ENCODE measurements at regions not wholly inside any gene's neighbourhood (a gene's known extent, or its start where the extent isn't known, plus 50 kb on each side); places are given as distances from the start of the nearest gene placed in this dataset.
"Not testable (repeated sequence)": the region's sequence is repeated elsewhere in the genome, so short reads cannot be mapped to it uniquely, and the experiment has no call there.

GRCh38 chr11:98495016-98495415 is 525.7 kb upstream of the CNTN5 start:
- no peak for DNase-seq

GRCh38 chr11:98495601-98496000 is 525.1 kb upstream of the CNTN5 start:
- no peak for DNase-seq

GRCh38 chr11:98507208-98507607 is 513.5 kb upstream of the CNTN5 start:
- DNase-seq = no peak

- DNase-seq = no peak
These were observed 507.8 kb upstream of the CNTN5 start for GRCh38 chr11:98512938-98513337.

- no peak for DNase-seq
These were observed 489.2 kb upstream of the CNTN5 start for GRCh38 chr11:98531576-98531975.

- DNase-seq = no peak
These were observed 484.7 kb upstream of the CNTN5 start for GRCh38 chr11:98536023-98536422.

GRCh38 chr11:98538358-98538757 is 482.4 kb upstream of the CNTN5 start:
- not testable (repeated sequence) for DNase-seq

- no peak for DNase-seq
These were observed 475.1 kb upstream of the CNTN5 start for GRCh38 chr11:98545544-98546175.

- DNase-seq = no peak
These were observed 471.2 kb upstream of the CNTN5 start for GRCh38 chr11:98549571-98549970.

- no peak for DNase-seq
These were observed 460.8 kb upstream of the CNTN5 start for GRCh38 chr11:98559961-98560360.

- no peak for DNase-seq
These were observed 459.5 kb upstream of the CNTN5 start for GRCh38 chr11:98561252-98561651.

- no peak for DNase-seq
These were observed 458.8 kb upstream of the CNTN5 start for GRCh38 chr11:98561877-98562395.

- no peak for DNase-seq
These were observed 456.5 kb upstream of the CNTN5 start for GRCh38 chr11:98564233-98564632.

- no peak for DNase-seq
These were observed 455.9 kb upstream of the CNTN5 start for GRCh38 chr11:98564881-98565280.

- no peak for DNase-seq
These were observed 455.4 kb upstream of the CNTN5 start for GRCh38 chr11:98565311-98565710.

GRCh38 chr11:98566978-98567377 is 453.8 kb upstream of the CNTN5 start:
- no peak for DNase-seq

GRCh38 chr11:98568013-98568412 is 452.7 kb upstream of the CNTN5 start:
- DNase-seq = no peak

GRCh38 chr11:98572941-98573340 is 447.8 kb upstream of the CNTN5 start:
- no peak for DNase-seq

GRCh38 chr11:98587884-98588283 is 432.9 kb upstream of the CNTN5 start:
- no peak for DNase-seq

- DNase-seq = no peak
These were observed 430.8 kb upstream of the CNTN5 start for GRCh38 chr11:98589967-98590366.

- no peak for DNase-seq
These were observed 420.6 kb upstream of the CNTN5 start for GRCh38 chr11:98600103-98600502.

- no peak for DNase-seq
These were observed 419.7 kb upstream of the CNTN5 start for GRCh38 chr11:98600786-98601773.

- DNase-seq = no peak
These were observed 404.6 kb upstream of the CNTN5 start for GRCh38 chr11:98616098-98616655.

GRCh38 chr11:98621767-98622166 is 399.0 kb upstream of the CNTN5 start:
- no peak for DNase-seq

All from activated CD4-positive, alpha-beta T cell treated with anti-CD3 and anti-CD28 coated beads, Interleukin-2, amount 50 U/mL, for 16 hours (primary cell).